ENCODE measurements at regions not wholly inside any gene's neighbourhood (a gene's known extent, or its start where the extent isn't known, plus 50 kb on each side); places are given as distances from the start of the nearest gene placed in this dataset.

DNA sequence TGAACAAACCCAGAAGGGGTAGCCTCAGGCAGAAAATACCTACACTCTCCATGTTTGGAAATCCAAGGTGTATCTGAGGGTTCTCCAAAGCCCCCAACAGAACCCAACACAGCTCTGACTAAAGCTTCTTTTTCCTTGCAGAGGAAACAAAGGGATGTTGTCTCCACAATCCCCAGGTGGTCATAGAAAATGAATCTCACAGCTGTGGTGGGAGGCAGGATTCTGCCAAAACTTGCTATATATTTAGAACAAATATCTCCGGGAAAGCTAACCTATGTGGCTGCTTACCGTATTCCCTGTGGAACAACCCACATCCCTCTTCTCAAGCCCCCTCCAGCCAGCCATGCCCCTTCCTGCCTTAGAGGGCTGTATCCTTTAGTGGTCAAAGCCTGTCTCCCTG, 406.1 kb downstream of the PRDM2 start:
- H3F3A ChIP-seq (ENCODE audit: control insufficient read depth, insufficient read depth) = no peaks in the 10 kb centered on the region
- H3K79me2 ChIP-seq (ENCODE audit: control insufficient read depth, low read length) = no peaks in the 10 kb centered on the region
- H3K9me2 ChIP-seq (replicated peaks; ENCODE audit: control insufficient read depth, low read length) = no peaks in the 10 kb centered on the region
- H3K27me3 ChIP-seq (ENCODE audit: control insufficient read depth, low read length) = no peaks in the 10 kb centered on the region
- H3K4me2 ChIP-seq (ENCODE audit: low read length) = no peak overlapping the region
- no peaks in the 10 kb centered on the region for H3K9me3 ChIP-seq (ENCODE audit: control insufficient read depth, insufficient read depth, low read length)
- H3K36me3 ChIP-seq (ENCODE audit: control insufficient read depth, low read length) = no peaks in the 10 kb centered on the region
- no peak overlapping the region for H3K4me3 ChIP-seq (ENCODE audit: low read length)
- no peaks in the 10 kb centered on the region for H3K4me1 ChIP-seq (ENCODE audit: control insufficient read depth, low read length)
- TF ChIP-seq EZH2phosphoT487 (IDR thresholded peaks at IDR 0.05; ENCODE audit: borderline replicate concordance, low read length) = no peak
- TF ChIP-seq, protein P1, sequence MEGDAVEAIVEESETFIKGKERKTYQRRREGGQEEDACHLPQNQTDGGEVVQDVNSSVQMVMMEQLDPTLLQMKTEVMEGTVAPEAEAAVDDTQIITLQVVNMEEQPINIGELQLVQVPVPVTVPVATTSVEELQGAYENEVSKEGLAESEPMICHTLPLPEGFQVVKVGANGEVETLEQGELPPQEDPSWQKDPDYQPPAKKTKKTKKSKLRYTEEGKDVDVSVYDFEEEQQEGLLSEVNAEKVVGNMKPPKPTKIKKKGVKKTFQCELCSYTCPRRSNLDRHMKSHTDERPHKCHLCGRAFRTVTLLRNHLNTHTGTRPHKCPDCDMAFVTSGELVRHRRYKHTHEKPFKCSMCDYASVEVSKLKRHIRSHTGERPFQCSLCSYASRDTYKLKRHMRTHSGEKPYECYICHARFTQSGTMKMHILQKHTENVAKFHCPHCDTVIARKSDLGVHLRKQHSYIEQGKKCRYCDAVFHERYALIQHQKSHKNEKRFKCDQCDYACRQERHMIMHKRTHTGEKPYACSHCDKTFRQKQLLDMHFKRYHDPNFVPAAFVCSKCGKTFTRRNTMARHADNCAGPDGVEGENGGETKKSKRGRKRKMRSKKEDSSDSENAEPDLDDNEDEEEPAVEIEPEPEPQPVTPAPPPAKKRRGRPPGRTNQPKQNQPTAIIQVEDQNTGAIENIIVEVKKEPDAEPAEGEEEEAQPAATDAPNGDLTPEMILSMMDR (IDR thresholded peaks at IDR 0.05; ENCODE audit: low read depth, low read length, poor library complexity, severe bottlenecking) = no peak
- no peak overlapping the region for H3K27ac ChIP-seq (ENCODE audit: low read depth, low read length)
- H4K20me1 ChIP-seq (ENCODE audit: control insufficient read depth, insufficient read depth, low read depth, low read length) = no peaks in the 10 kb centered on the region

DNA sequence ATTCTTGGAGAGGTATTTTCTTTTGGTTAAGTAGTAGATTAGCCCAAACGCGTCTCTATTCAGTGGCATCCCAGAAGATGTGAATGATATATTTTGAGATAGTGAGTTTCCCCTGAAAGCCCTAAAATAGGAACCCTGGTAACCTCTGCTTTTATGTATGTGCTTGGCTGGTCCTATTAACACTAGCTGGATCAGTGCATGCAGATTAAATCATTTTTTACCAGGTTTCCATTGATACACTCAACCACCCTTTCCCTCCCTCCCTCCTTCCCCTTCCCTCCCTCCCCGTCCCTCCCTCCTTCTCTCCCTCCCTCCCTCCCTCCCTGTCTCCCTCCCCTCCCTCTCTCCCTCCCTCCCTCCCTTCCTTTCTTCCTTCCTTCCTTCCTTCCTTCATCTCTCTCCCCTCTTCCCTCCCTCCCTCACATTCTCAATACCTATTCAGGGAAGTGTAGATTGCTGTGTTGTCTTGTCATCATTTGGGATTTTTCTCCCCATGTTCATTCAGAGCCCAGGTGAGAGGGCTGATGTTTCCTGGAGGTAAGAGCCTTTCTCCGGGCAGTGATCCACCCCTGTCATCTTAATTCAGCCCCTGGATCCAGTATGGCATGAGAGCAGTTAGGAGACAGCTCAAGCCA, 406.8 kb downstream of the PRDM2 start:
- Histone ChIP-seq H3K36me3 (ENCODE audit: control insufficient read depth, low read length) (no peaks in the 10 kb centered on the region), H3K4me2 (ENCODE audit: low read length) (no peak overlapping the region)

DNA sequence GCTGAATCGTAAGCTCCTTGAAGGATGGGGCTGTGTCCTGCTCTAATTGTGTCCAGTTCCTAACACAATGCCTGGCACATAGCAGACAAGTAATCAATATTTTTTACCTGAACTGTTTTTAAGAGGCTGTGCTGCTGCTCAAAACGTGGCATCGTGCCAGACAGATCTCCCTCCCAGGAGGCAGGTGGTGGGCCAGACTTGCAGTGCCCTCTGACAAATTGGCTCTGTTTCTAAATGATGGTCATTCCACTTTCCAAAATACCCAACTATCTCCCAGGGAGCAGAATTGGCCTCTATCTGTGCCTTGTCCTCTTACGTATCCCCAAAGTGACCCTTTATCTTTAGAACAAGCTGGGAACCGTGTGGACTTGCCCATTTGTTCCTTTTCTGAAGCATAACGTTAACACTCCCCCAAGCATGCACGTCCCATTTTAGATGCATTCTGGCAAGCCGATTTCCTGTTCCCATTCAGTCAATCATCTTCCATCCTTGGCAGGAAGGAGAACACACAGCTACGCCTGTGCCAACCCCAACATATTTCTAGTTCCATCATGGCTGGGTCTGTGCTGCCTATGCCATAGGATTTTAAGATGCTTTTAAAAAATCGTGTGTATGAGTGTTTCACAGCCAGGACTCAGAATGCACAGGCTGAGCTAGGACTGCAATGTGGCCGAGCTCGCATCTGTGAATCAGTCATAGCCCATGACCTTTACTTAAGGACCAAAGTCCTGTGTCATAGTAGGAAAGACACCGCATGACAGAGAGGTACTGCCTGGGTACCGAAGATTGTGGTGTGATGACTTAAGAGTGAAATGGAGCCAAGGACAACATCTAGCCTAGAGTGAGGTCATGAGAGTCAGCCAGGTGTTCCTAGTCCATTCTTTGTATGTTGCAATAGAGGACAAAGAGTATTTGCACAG, 408.6 kb downstream of the PRDM2 start:
- H3K36me3 ChIP-seq (ENCODE audit: control insufficient read depth, low read length) = no peaks in the 10 kb centered on the region
- H3K4me1 ChIP-seq (ENCODE audit: control insufficient read depth, low read length) = no peaks in the 10 kb centered on the region
- no peaks in the 10 kb centered on the region for H3K9me2 ChIP-seq (replicated peaks; ENCODE audit: control insufficient read depth, low read length)
- no peak overlapping the region for H3K4me2 ChIP-seq (ENCODE audit: low read length)
- H3K79me2 ChIP-seq (ENCODE audit: control insufficient read depth, low read length) = no peaks in the 10 kb centered on the region
- no peaks in the 10 kb centered on the region for H4K20me1 ChIP-seq (ENCODE audit: control insufficient read depth, insufficient read depth, low read depth, low read length)
- no peaks in the 10 kb centered on the region for H3K9me3 ChIP-seq (ENCODE audit: control insufficient read depth, insufficient read depth, low read length)
- TF ChIP-seq, protein P1 (IDR thresholded peaks at IDR 0.05; ENCODE audit: low read depth, low read length, poor library complexity, severe bottlenecking) = no peak
- TF ChIP-seq EZH2phosphoT487 (IDR thresholded peaks at IDR 0.05; ENCODE audit: borderline replicate concordance, low read length) = no peak
- no peaks in the 10 kb centered on the region for H3F3A ChIP-seq (ENCODE audit: control insufficient read depth, insufficient read depth)
- no peak overlapping the region for H3K27ac ChIP-seq (ENCODE audit: low read depth, low read length)
- H3K4me3 ChIP-seq (ENCODE audit: low read length) = no peak overlapping the region
- H3K27me3 ChIP-seq (ENCODE audit: control insufficient read depth, low read length) = no peaks in the 10 kb centered on the region

More for the DNA sequence above, 406.8 kb downstream of the PRDM2 start:
- Histone ChIP-seq H3K4me1 (ENCODE audit: control insufficient read depth, low read length) (no peaks in the 10 kb centered on the region), H3K27me3 (ENCODE audit: control insufficient read depth, low read length) (no peaks in the 10 kb centered on the region), H3K9me3 (ENCODE audit: control insufficient read depth, insufficient read depth, low read length) (no peaks in the 10 kb centered on the region), H3K79me2 (ENCODE audit: control insufficient read depth, low read length) (no peaks in the 10 kb centered on the region), H3K27ac (ENCODE audit: low read depth, low read length) (no peak overlapping the region), H4K20me1 (ENCODE audit: control insufficient read depth, insufficient read depth, low read depth, low read length) (no peaks in the 10 kb centered on the region), H3K9me2 (replicated peaks; ENCODE audit: control insufficient read depth, low read length) (no peaks in the 10 kb centered on the region), H3F3A (ENCODE audit: control insufficient read depth, insufficient read depth) (no peaks in the 10 kb centered on the region), H3K4me3 (ENCODE audit: low read length) (no peak overlapping the region)
- TF ChIP-seq EZH2phosphoT487 (IDR thresholded peaks at IDR 0.05; ENCODE audit: borderline replicate concordance, low read length) = no peak
- TF ChIP-seq, protein P1 (IDR thresholded peaks at IDR 0.05; ENCODE audit: low read depth, low read length, poor library complexity, severe bottlenecking) = no peak

Data from DOHH2 (cell line).